ENCODE measurements at regions not wholly inside any gene's neighbourhood (a gene's known extent, or its start where the extent isn't known, plus 50 kb on each side); places are given as distances from the start of the nearest gene placed in this dataset.

GRCh38 chr14:21910260-21910659 lies 236.6 kb upstream of the OR4E1 start:
- TF ChIP-seq CTCF (IDR thresholded peaks at IDR 0.05; ENCODE audit: low read depth, low read length) (no peak), EZH2phosphoT487 (IDR thresholded peaks at IDR 0.05; ENCODE audit: low read depth) (no peak)

Data from OCI-LY3 (cell line).